Thyroid gland (tissue), 4 donors: ENCODE measurements at regions not wholly inside any gene's neighbourhood (a gene's known extent, or its start where the extent isn't known, plus 50 kb on each side); places are given as distances from the start of the nearest gene placed in this dataset.
A peak's percentile ranks its signal among the peaks of the same experiment; 100 is the strongest.

ENCODE experiments used
- DNase-seq, 2 donors: peaks; one replicate each; pipeline ENCODE4 v3.0.0-alpha.2; 2019
- H3K27ac ChIP-seq, 3 donors: fragments of 200-600 bp; sonication (generic); 1 replicate in 2 of 3; 2 replicates in 1 of 3; pipeline ENCODE4 v1.5.1; 2016 to 2019; ENCODE audit warnings: mild to moderate bottlenecking in 1 of 3, moderate library complexity in 1 of 3
- H3K27me3 ChIP-seq: fragments of 200-600 bp; sonication (generic); one replicate; pipeline ENCODE4 v1.5.1; 2019
- H3K36me3 ChIP-seq, 2 donors: fragments of 200-600 bp; sonication (generic); one replicate each; pipeline ENCODE4 v1.5.1; 2016 to 2019
- H3K4me1 ChIP-seq, 2 donors: fragments of 200-600 bp; sonication (generic); one replicate each; pipeline ENCODE4 v1.5.1; 2017 to 2019
- H3K4me3 ChIP-seq, 3 donors: fragments of 200-600 bp; sonication (generic); replicated peaks in 1 of 3; 1 replicate in 2 of 3; 2 replicates in 1 of 3; pipeline ENCODE4 v1.5.1; 2016; ENCODE audit warnings: mild to moderate bottlenecking in 1 of 3
- H3K9me3 ChIP-seq: fragments of 200-600 bp; sonication (generic); one replicate; pipeline ENCODE4 v1.5.1; 2017
- POLR2A ChIP-seq, 2 donors: fragments of 450-650 bp; IDR thresholded peaks; one replicate each; pipeline ENCODE4 v1.6.1; 2017; ENCODE audit warnings: antibody characterized with exemption in 2 of 2, mild to moderate bottlenecking in 2 of 2, moderate library complexity in 1 of 2
- WGBS, 2 donors: methylation state at CpG; one replicate each; pipeline ENCODE4 v1.1.5; 2017; 5-methylcytosine and 5-hydroxymethylcytosine counted together
- intact Hi-C: fragments of 100-400 bp; cut with DNase I; formaldehyde crosslinking; loops from one replicate; pipeline ENCODE4 v1.15.1; 2023
- TF ChIP-seq, protein P1 (sequence below), 6 experiments: fragments of 200-600 bp in 3 of 6; fragments of 450-650 bp in 3 of 6; sonication (generic) in 3 of 6; IDR thresholded peaks; one replicate each; pipeline ENCODE4 v1.5.1; 2016 to 2019; ENCODE audit warnings: antibody characterized with exemption in 6 of 6, mild to moderate bottlenecking in 2 of 6, inconsistent platforms in 1 of 6, moderate library complexity in 1 of 6

DNA sequence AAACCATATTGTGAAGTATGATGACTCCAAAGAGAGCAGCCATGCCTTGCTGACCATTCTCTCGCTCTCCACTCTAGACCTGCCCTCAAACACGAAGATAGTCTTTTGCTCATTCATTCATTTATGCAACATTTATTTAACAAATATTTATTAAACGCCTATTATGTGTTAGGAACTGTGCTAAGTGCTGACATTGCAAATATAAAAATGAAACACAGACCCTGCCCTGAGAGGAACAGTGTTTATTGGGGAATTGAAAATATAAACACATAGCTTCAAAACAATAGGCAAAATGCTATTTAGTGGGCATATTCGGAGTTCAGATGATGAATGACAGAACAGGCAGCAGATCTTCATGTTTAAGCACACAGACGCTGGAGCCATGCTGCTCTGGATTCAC is 213.6 kb downstream of the NUF2 start:
- Histone ChIP-seq H3K27ac (no peak overlapping the region), H3K9me3 (no peaks in the 10 kb centered on the region), H3K4me1 (no peaks in the 10 kb centered on the region), H3K36me3 (no peaks in the 10 kb centered on the region), H3K27me3 (no peaks in the 10 kb centered on the region), H3K4me3 (no peak overlapping the region)
- TF ChIP-seq, protein P1, sequence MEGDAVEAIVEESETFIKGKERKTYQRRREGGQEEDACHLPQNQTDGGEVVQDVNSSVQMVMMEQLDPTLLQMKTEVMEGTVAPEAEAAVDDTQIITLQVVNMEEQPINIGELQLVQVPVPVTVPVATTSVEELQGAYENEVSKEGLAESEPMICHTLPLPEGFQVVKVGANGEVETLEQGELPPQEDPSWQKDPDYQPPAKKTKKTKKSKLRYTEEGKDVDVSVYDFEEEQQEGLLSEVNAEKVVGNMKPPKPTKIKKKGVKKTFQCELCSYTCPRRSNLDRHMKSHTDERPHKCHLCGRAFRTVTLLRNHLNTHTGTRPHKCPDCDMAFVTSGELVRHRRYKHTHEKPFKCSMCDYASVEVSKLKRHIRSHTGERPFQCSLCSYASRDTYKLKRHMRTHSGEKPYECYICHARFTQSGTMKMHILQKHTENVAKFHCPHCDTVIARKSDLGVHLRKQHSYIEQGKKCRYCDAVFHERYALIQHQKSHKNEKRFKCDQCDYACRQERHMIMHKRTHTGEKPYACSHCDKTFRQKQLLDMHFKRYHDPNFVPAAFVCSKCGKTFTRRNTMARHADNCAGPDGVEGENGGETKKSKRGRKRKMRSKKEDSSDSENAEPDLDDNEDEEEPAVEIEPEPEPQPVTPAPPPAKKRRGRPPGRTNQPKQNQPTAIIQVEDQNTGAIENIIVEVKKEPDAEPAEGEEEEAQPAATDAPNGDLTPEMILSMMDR (IDR thresholded peaks at IDR 0.05), result no peak
- no peak for TF ChIP-seq POLR2A (IDR thresholded peaks at IDR 0.05)
- 78 to 80% methylated on average over 5 of the region's 5 CpGs for WGBS, 2 donors
- intact Hi-C loops, result no loop called here
- no peak for DNase-seq

GRCh38 chr1:163535807-163536206 is 214.1 kb downstream of the NUF2 start:
- Histone ChIP-seq H3K9me3 (no peaks in the 10 kb centered on the region), H3K27me3 (no peaks in the 10 kb centered on the region), H3K4me3 (no peak overlapping the region), H3K36me3 (no peaks in the 10 kb centered on the region), H3K4me1 (no peaks in the 10 kb centered on the region), H3K27ac (no peak overlapping the region)
- WGBS, 2 donors, result 56 to 63% methylated on average over 3 of the region's 3 CpGs
- intact Hi-C loops, result no loop called here
- no peak for DNase-seq
- TF ChIP-seq, protein P1 (IDR thresholded peaks at IDR 0.05), result peak in 1 of 6 experiments; percentile 5
- TF ChIP-seq POLR2A (IDR thresholded peaks at IDR 0.05), result no peak

- WGBS, 2 donors, result 92 to 95% methylated on average over 1 of the region's 1 CpG
- TF ChIP-seq, protein P1 (IDR thresholded peaks at IDR 0.05), result no peak
- no peak for TF ChIP-seq POLR2A (IDR thresholded peaks at IDR 0.05)
- intact Hi-C loops, result no loop called here
- DNase-seq, result no peak
- H3K27ac ChIP-seq, result no peak overlapping the region
- H3K9me3 ChIP-seq, result no peaks in the 10 kb centered on the region
- H3K4me3 ChIP-seq, result no peak overlapping the region
- H3K27me3 ChIP-seq, result no peaks in the 10 kb centered on the region
- H3K36me3 ChIP-seq, result no peaks in the 10 kb centered on the region
- no peaks in the 10 kb centered on the region for H3K4me1 ChIP-seq
Measured at GRCh38 chr1:163537809-163538208, 216.1 kb downstream of the NUF2 start.

- no peak overlapping the region for H3K4me3 ChIP-seq
- no peaks in the 10 kb centered on the region for H3K4me1 ChIP-seq
- no peak for TF ChIP-seq POLR2A (IDR thresholded peaks at IDR 0.05)
- TF ChIP-seq, protein P1 (IDR thresholded peaks at IDR 0.05), result no peak
- no peaks in the 10 kb centered on the region for H3K27me3 ChIP-seq
- DNase-seq, result no peak
- H3K9me3 ChIP-seq, result no peaks in the 10 kb centered on the region
- 32 to 33% methylated on average over 4 of the region's 4 CpGs for WGBS, 2 donors
- H3K27ac ChIP-seq, result no peak overlapping the region
- intact Hi-C loops, result no loop called here
- no peaks in the 10 kb centered on the region for H3K36me3 ChIP-seq
Measured at GRCh38 chr1:163538667-163539066, 216.9 kb downstream of the NUF2 start.

GRCh38 chr1:163540727-163541126 is 219.0 kb downstream of the NUF2 start:
- no peak overlapping the region for H3K27ac ChIP-seq
- TF ChIP-seq, protein P1 (IDR thresholded peaks at IDR 0.05), result no peak
- TF ChIP-seq POLR2A (IDR thresholded peaks at IDR 0.05), result no peak
- H3K4me3 ChIP-seq, result no peak overlapping the region
- no peaks in the 10 kb centered on the region for H3K36me3 ChIP-seq
- H3K4me1 ChIP-seq, result no peaks in the 10 kb centered on the region
- intact Hi-C loops, result no loop called here
- no peak for DNase-seq
- no peaks in the 10 kb centered on the region for H3K27me3 ChIP-seq
- WGBS, 2 donors, result 86 to 89% methylated on average over 2 of the region's 2 CpGs
- no peaks in the 10 kb centered on the region for H3K9me3 ChIP-seq
